ENCODE measurements at regions not wholly inside any gene's neighbourhood (a gene's known extent, or its start where the extent isn't known, plus 50 kb on each side); places are given as distances from the start of the nearest gene placed in this dataset.
"Not testable (repeated sequence)": the region's sequence is repeated elsewhere in the genome, so short reads cannot be mapped to it uniquely, and the experiment has no call there.

DNA sequence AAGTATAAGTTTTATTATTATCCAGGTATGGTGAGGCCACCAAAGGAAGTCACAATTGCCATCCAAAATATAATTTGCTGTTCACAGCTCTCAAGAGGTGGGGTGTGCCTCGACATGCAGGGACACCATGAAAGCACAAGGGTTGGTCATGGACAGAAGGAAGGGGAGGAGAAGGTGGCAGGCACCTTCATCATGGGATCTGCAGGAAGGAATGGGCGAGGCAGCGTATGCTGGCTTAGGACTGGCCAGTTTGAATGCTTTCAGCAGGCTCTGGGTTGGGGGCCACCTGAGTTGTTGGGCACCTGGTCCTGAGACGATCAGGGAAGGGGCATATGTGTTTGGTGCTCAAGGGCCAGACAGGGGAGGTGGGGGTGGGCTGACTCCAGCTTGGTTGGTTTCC, 777.2 kb upstream of the TPTE start:
- H3K9me3 ChIP-seq: peaks cover 21% of the 10 kb centered on the region
- H3K4me3 ChIP-seq; in situ Hi-C loops (cut with MboI; ENCODE audit: low sequenced_read_pairs): not testable (repeated sequence)

DNA sequence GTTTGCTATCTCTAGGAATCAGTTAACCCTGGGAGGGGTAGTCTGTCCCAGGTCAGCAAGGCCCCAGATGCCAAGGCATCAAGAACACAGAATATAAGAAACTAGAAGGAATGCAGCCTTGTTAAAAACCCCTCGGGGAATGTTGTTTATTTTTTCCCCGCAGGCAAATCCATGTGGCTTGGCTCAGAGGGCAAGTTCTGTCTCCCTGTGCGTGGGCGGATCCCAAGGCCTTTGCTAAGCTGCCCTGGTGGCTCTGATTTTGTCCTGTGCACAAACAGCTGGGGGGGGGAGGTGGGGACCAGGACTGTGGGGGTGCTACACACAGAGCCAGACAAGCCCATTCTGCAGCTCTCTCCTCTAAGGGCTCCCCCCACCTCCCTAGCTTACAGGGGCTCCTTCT, 776.8 kb upstream of the TPTE start:
- H3K9me3 ChIP-seq: peaks cover 19% of the 10 kb centered on the region
- H3K27me3 ChIP-seq (ENCODE audit: low read depth); in situ Hi-C loops (cut with MboI; ENCODE audit: low sequenced_read_pairs); H3K4me3 ChIP-seq; H3K4me1 ChIP-seq; H3K36me3 ChIP-seq (replicated peaks); DNase-seq (ENCODE audit: low spot score in 2 of 2): not testable (repeated sequence)

More for the DNA sequence above, 777.2 kb upstream of the TPTE start:
- not testable (repeated sequence) for H3K36me3 ChIP-seq (replicated peaks); H3K4me1 ChIP-seq; H3K27me3 ChIP-seq (ENCODE audit: low read depth); DNase-seq (ENCODE audit: low spot score in 2 of 2)

DNA sequence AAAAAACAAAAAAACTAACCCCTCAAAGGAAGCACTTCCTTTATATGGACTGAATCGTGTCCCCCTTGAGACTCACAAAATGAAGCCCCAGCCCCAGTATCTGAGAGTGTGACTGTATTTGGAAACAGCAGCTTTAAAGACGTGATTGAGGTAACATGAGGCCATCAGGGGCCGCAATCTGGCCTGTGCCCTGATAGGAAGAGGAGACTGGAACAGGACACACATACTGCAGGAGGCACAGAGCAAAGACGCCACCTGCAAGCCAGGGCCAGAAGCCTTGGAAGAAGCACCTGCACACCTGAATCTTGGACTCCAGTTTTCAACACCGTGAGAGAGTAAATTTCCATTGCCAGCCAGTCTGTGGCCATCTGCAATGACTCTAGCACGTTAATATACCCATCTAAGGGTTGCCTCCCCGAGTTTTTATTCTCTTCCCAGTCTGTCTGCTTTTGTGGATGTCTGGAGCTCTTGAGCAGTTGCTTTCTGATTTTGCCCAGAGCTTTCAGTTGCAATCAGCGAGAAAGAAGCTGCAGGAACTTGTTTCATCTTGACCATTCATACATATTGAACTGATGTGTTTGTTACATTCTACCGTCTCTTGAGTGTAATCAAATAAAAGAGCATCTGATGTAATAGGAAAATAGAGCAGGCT, 775.8 kb upstream of the TPTE start:
- H3K4me1 ChIP-seq; DNase-seq (ENCODE audit: low spot score in 2 of 2); in situ Hi-C loops (cut with MboI; ENCODE audit: low sequenced_read_pairs); H3K27me3 ChIP-seq (ENCODE audit: low read depth); H3K36me3 ChIP-seq (replicated peaks); H3K4me3 ChIP-seq: not testable (repeated sequence)
- H3K9me3 ChIP-seq: peaks cover 17% of the 10 kb centered on the region

- H3K9me3 ChIP-seq: peaks cover 22% of the 10 kb centered on the region
These were observed 775.1 kb upstream of the TPTE start for GRCh38 chr21:9746311-9746710.

GRCh38 chr21:9746831-9747606, 774.4 kb upstream of the TPTE start:
- H3K36me3 ChIP-seq (replicated peaks); H3K4me3 ChIP-seq; H3K27me3 ChIP-seq (ENCODE audit: low read depth); H3K4me1 ChIP-seq; in situ Hi-C loops (cut with MboI; ENCODE audit: low sequenced_read_pairs); DNase-seq (ENCODE audit: low spot score in 2 of 2): not testable (repeated sequence)
- peaks cover 22% of the 10 kb centered on the region for H3K9me3 ChIP-seq

More at GRCh38 chr21:9746311-9746710, 775.1 kb upstream of the TPTE start:
- H3K27me3 ChIP-seq (ENCODE audit: low read depth); H3K36me3 ChIP-seq (replicated peaks); in situ Hi-C loops (cut with MboI; ENCODE audit: low sequenced_read_pairs); DNase-seq (ENCODE audit: low spot score in 2 of 2); H3K4me1 ChIP-seq; H3K4me3 ChIP-seq: not testable (repeated sequence)

- H3K9me3 ChIP-seq: peaks cover 23% of the 10 kb centered on the region
- H3K27me3 ChIP-seq (ENCODE audit: low read depth); H3K4me1 ChIP-seq; H3K36me3 ChIP-seq (replicated peaks); DNase-seq (ENCODE audit: low spot score in 2 of 2); H3K4me3 ChIP-seq; in situ Hi-C loops (cut with MboI; ENCODE audit: low sequenced_read_pairs): not testable (repeated sequence)
These were observed 773.5 kb upstream of the TPTE start for GRCh38 chr21:9747870-9748269.

DNA sequence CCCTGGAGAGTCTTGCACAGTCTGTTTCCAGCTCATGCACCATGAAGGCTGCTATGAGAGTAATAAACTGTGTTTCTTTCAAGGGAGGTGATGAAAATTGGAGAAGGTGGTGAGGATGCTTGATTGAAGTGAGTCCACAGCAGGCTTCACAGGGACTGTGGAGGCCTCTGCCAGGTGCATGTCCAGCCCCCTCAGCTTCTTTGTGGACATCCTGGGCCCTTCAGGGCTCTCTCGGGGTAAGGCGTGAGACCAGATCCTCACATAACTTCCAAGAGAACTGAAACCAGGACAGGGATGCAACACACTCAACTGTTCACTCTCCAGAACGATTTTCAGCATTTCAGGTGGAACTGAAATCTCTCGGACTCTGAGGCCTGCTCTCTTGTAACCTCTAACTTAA, 772.9 kb upstream of the TPTE start:
- H3K36me3 ChIP-seq (replicated peaks); in situ Hi-C loops (cut with MboI; ENCODE audit: low sequenced_read_pairs); H3K27me3 ChIP-seq (ENCODE audit: low read depth); H3K4me3 ChIP-seq; DNase-seq (ENCODE audit: low spot score in 2 of 2); H3K4me1 ChIP-seq: not testable (repeated sequence)
- peaks cover 25% of the 10 kb centered on the region for H3K9me3 ChIP-seq

DNA sequence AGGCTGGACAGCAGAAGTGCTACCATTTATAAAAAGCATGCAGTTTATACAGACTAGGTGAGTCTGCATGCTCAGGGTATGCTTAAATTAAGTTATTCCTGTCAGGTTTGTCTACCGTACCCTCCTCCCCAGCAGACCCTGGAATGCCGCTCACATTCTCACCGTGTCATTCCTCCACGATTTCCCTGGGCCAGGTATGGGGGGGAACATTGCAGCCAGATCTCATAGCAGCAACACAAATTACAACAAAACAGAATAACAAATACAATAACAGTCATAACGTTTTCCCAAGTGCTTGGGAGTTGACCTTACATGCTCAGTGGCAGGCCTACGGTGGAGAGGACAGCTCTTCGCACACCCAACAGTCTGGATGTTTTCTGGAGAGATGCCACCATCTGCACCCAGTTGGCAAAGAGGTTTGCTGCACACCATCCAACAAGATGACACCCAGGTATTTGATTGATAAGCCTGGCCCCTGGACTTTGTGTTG, 771.6 kb upstream of the TPTE start:
- in situ Hi-C loops (cut with MboI; ENCODE audit: low sequenced_read_pairs); H3K4me1 ChIP-seq; H3K27me3 ChIP-seq (ENCODE audit: low read depth); H3K4me3 ChIP-seq; H3K36me3 ChIP-seq (replicated peaks); DNase-seq (ENCODE audit: low spot score in 2 of 2): not testable (repeated sequence)
- peaks cover 21% of the 10 kb centered on the region for H3K9me3 ChIP-seq

DNA sequence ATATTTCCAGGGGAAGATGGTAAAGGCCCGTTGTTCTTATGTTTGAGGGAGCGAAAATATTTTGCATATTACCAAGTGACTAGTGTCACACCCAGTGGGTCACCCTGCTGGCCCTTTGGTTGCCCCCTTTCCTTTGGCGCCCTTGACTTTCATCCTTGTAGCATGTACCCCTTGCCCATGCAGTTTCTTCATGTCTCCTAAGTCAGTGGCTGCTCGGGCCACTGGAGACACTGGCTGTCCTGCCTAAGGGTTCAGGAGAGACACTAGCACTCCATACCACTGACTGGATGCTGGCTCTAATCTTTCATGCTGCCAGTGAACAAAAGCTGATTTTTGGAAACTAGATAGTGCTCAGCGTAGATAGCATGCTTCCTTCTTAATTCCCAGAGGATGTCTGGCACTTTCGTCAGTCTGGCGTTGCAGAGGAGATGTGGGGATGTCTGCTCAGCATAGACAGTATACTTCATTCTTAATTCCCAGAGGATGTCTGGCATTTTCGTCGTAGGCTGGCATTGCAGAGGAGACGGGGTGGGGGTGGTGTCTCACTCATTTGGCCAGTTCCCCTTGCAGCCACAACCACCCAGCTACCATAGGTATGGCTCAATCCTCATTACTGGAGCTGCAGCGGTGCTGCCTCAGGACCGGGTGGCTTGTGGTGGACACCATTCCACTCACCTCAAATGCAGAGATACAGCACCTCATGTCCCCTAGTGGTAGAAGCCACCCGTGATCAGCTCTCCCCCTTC, 770.9 kb upstream of the TPTE start:
- no peaks in the 10 kb centered on the region for H3K36me3 ChIP-seq (replicated peaks)
- H3K27me3 ChIP-seq (ENCODE audit: low read depth): no peaks in the 10 kb centered on the region
- H3K9me3 ChIP-seq: peaks cover 21% of the 10 kb centered on the region
- no peak overlapping the region for H3K4me3 ChIP-seq
- no peaks in the 10 kb centered on the region for H3K4me1 ChIP-seq
- in situ Hi-C loops (cut with MboI; ENCODE audit: low sequenced_read_pairs): no loop called here
- DNase-seq (ENCODE audit: low spot score in 2 of 2): no peak

DNA sequence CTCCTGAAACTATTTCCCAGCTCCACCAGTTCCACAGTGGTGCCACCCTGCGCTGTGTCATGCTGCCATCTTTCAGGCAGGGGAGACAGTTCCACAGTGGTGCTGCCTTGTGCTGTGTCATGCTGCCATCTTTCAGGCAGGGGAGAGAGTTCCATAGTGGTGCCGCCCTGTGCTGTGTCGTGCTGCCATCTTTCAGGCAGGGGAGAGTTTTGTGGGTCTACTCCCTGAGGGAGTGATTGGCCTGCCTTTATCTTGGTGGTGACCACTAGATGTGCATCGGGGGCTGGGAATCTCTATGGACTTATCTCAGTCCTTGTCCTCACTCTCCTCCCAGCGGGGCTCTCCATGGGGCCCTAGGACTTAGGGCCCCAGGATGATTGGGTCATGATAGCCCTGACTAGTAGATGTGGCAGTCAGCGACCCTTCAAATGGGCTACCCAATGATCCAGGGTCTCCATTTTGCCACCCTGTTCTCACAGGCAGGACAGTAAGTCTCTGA, 770.2 kb upstream of the TPTE start:
- H3K4me3 ChIP-seq; in situ Hi-C loops (cut with MboI; ENCODE audit: low sequenced_read_pairs); H3K36me3 ChIP-seq (replicated peaks); H3K27me3 ChIP-seq (ENCODE audit: low read depth); DNase-seq (ENCODE audit: low spot score in 2 of 2); H3K4me1 ChIP-seq: not testable (repeated sequence)
- peaks cover 17% of the 10 kb centered on the region for H3K9me3 ChIP-seq

DNA sequence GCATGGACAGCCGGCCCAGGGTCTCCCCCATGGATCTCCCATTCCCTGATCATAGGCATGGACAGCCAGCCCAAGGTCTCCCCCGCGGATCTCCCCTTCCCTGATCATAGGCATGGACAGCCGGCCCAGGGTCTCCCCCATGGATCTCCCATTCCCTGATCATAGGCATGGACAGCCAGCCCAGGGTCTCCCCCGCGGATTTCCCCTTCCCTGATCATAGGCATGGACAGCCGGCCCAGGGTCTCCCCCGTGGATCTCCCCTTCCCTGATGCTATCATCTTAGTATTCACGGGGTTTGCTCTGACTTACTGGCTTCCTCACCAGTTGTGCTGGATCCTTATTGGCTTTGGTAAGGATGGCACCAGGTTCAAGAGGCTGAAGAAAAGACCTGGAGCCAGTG, 769.4 kb upstream of the TPTE start:
- H3K9me3 ChIP-seq: peaks cover 20% of the 10 kb centered on the region
- in situ Hi-C loops (cut with MboI; ENCODE audit: low sequenced_read_pairs): not testable (repeated sequence)

GRCh38 chr21:9753441-9753840, 767.9 kb upstream of the TPTE start:
- H3K9me3 ChIP-seq: peaks cover 20% of the 10 kb centered on the region
- H3K4me1 ChIP-seq; in situ Hi-C loops (cut with MboI; ENCODE audit: low sequenced_read_pairs); H3K36me3 ChIP-seq (replicated peaks); H3K27me3 ChIP-seq (ENCODE audit: low read depth); H3K4me3 ChIP-seq; DNase-seq (ENCODE audit: low spot score in 2 of 2): not testable (repeated sequence)

More for the DNA sequence above, 769.4 kb upstream of the TPTE start:
- H3K36me3 ChIP-seq (replicated peaks); DNase-seq (ENCODE audit: low spot score in 2 of 2); H3K4me1 ChIP-seq; H3K4me3 ChIP-seq; H3K27me3 ChIP-seq (ENCODE audit: low read depth): not testable (repeated sequence)

- no peaks in the 10 kb centered on the region for H3K36me3 ChIP-seq (replicated peaks)
- H3K9me3 ChIP-seq: peaks cover 25% of the 10 kb centered on the region
- no peaks in the 10 kb centered on the region for H3K27me3 ChIP-seq (ENCODE audit: low read depth)
- no peaks in the 10 kb centered on the region for H3K4me1 ChIP-seq
- no peak overlapping the region for H3K4me3 ChIP-seq
- DNase-seq (ENCODE audit: low spot score in 2 of 2): no peak
- in situ Hi-C loops (cut with MboI; ENCODE audit: low sequenced_read_pairs): no loop called here
These were observed 767.4 kb upstream of the TPTE start for GRCh38 chr21:9753943-9754342.

- in situ Hi-C loops (cut with MboI; ENCODE audit: low sequenced_read_pairs); H3K36me3 ChIP-seq (replicated peaks); H3K27me3 ChIP-seq (ENCODE audit: low read depth); H3K4me3 ChIP-seq; H3K4me1 ChIP-seq; DNase-seq (ENCODE audit: low spot score in 2 of 2): not testable (repeated sequence)
- peaks cover 29% of the 10 kb centered on the region for H3K9me3 ChIP-seq
These were observed 766.9 kb upstream of the TPTE start for GRCh38 chr21:9754434-9754833.
